ENCODE measurements at regions not wholly inside any gene's neighbourhood (a gene's known extent, or its start where the extent isn't known, plus 50 kb on each side); places are given as distances from the start of the nearest gene placed in this dataset.

GRCh38 chr1:4084048-4084431, 184.0 kb upstream of the C1orf174 start:
- no peak for TF ChIP-seq CTCF (IDR thresholded peaks at IDR 0.05)
- TF ChIP-seq POLR2A (IDR thresholded peaks at IDR 0.05) = no peak

All from right lobe of liver (tissue), 4 donors.